GM12891 (cell line): ENCODE measurements at regions not wholly inside any gene's neighbourhood (a gene's known extent, or its start where the extent isn't known, plus 50 kb on each side); places are given as distances from the start of the nearest gene placed in this dataset.

Experiments
- PAX5 ChIP-seq: IDR thresholded peaks from 2 replicates; pipeline ENCODE4 v1.6.1; 2011; ENCODE audit warnings: low read length, moderate library complexity, mild to moderate bottlenecking; ENCODE audit not compliant: insufficient read depth, severe bottlenecking
- POLR2A ChIP-seq: IDR thresholded peaks from 2 replicates; pipeline ENCODE4 v1.6.1; 2011; ENCODE audit warnings: low read depth, low read length, control low read depth
- POLR2AphosphoS5 ChIP-seq: IDR thresholded peaks from 2 replicates; pipeline ENCODE4 v1.6.1; 2011; ENCODE audit warnings: low read depth, low read length, control low read depth
- POU2F2 ChIP-seq: IDR thresholded peaks from 2 replicates; pipeline ENCODE4 v1.6.1; 2011; ENCODE audit warnings: low read depth, mild to moderate bottlenecking, control low read depth, low read length, moderate library complexity
- SPI1 ChIP-seq: IDR thresholded peaks from 2 replicates; pipeline ENCODE4 v1.6.1; 2011; ENCODE audit warnings: low read depth, low read length, control low read depth
- TAF1 ChIP-seq: IDR thresholded peaks from 2 replicates; pipeline ENCODE4 v1.6.1; 2011; ENCODE audit warnings: low read depth, low read length, control low read depth

DNA sequence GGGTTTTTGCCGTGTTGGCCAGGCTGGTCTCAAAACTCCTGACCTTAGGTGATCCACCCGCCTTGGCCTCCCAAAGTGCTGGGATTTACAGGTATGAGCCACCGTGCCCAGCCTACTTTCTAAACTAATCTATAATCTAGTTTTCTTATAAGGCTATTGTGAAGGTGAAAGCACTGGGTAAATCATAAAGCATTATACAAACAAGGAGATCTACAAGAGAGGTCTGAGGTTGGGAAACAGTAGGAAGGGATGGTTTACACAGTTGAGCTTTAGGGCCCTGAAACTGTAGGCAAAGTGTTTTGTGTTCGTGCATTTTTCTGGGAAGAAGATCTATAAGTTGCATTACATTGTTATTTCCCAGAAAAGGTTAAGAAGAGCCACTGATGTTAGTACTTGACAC is 84.9 kb upstream of the MED13 start:
- no peak for TF ChIP-seq TAF1
- no peak for TF ChIP-seq POLR2A
- TF ChIP-seq POLR2AphosphoS5: no peak
- no peak for TF ChIP-seq SPI1
- no peak for TF ChIP-seq POU2F2
- no peak for TF ChIP-seq PAX5
